Activated CD4-positive, alpha-beta T cell treated with anti-CD3 and anti-CD28 coated beads for 4 hours (primary cell): ENCODE measurements at regions not wholly inside any gene's neighbourhood (a gene's known extent, or its start where the extent isn't known, plus 50 kb on each side); places are given as distances from the start of the nearest gene placed in this dataset.

Experiments used
- DNase-seq, 2 donors: peaks; one replicate each; pipeline ENCODE4 v3.0.0-alpha.2; 2020

DNA sequence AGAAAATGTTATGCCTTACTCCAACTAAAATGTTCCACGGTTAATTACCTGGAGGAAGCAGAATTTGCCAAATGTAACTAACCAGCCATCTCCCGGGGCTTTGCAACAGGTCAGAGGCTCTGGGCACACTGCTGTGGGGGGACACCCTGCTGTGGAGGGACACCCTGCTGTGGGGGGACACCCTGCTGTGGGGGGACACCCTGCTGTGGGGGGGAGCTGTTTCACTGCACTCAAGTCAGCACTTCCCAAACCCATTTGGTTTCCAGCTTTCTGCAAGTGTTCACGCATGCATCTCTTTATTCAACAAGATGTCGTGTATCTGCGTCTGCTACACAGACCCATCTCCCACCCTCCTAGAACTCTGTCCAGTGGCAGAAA lies 239.5 kb downstream of the C16orf95 start:
- DNase-seq, result no peak

DNA sequence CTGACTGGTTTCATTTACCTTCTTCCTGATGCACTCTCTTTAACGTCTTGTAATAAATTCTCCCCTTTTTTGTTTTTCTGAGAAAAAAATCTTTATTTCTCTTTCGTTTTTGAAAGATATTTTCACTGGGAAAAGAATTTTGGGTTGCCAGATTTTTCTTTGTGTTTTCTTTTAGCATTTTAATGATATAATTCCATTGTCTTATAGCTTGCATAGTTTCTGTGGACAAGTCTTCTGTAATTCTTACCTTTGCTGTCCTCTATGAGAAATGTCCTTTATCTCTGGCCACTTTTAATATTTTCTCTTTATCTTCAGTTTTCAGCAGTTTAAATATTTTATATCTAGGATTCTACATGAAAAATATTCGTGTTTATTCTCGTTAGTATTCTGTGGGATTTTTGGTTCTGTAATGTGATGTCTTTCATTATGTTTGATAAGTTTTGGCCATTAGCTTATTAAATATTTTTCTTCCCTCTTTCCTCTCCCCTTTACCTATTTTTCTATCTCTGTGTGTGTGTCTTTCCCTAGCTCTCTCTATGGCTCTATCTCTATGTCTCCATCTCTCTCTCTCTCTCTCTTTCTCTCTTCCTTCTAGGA lies 236.5 kb downstream of the C16orf95 start:
- no peak for DNase-seq

DNA sequence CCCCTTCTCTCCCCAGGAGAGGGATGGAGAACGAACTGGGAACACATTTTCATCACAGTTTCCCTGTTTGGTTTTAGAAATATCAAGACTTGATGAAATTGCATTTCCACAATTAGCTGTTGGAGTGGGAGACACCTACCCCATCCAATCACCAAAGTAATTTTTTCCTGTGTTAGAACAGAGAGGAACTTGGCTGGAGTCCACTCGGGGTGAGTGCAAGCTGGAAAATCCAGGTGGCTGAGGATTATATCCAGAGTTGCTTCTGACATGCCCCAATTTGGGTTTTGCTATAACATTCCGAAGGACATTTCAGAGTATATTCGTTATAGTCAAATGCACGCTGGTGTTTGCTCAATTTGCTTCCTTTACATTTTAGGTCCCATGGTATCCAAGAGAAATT lies 231.8 kb downstream of the C16orf95 start:
- no peak for DNase-seq

DNA sequence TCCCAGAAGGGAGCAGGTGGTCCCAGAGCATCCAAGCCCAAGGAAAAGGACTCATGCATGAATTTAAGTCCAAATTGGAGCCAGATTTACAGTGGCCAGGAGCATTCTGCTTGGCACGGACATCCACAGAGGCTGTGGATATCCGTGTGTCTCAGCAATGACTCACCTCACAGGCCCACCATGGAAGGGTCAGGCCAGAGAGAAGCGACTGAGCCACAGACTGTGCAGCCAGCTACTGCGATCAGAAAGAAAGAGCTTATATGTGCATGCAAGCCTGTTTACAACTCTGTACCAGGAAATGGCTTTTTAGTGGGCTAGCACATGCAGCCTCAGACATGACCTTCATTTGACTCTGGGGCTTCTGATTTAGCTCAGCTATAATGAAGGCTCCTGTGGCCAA lies 231.0 kb downstream of the C16orf95 start:
- DNase-seq, result no peak

DNA sequence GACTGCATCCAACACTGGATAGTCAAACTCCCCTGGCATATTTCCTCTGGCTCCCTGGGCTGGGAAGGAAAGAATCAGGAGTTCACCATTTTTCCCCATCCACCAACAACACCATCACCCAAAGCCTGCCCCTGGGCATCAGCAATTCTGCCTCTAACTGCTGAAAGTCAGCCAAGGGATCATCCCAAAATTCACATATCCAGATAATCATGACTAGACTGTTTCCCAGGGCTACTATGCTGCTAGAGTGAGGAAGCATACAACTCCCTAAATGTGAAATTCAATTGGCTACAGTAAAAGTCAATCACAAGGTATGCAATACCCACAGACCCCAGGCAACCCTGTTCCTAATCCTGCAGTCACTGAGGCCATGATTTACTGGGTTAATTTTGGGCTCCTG lies 230.6 kb downstream of the C16orf95 start:
- no peak for DNase-seq

DNA sequence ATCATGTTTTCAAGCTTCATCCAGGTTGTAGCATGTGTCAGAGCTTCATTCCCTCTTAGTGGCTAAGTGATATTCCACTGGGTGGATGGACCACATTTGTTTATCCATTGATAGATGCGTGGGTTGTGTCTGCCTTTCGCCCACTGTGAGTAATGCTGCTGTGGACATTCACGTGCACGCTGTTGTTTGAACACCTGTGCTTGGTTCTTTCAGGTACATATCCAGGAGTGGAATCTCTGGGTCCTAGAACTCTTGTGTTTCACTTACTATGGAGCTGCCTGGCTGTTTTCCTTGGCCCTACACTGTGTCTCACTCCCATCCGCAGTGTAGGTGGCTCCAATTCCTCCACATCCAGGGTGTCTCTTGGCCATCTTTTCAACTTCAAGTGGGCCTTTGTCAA lies 224.2 kb downstream of the C16orf95 start:
- DNase-seq, result no peak

DNA sequence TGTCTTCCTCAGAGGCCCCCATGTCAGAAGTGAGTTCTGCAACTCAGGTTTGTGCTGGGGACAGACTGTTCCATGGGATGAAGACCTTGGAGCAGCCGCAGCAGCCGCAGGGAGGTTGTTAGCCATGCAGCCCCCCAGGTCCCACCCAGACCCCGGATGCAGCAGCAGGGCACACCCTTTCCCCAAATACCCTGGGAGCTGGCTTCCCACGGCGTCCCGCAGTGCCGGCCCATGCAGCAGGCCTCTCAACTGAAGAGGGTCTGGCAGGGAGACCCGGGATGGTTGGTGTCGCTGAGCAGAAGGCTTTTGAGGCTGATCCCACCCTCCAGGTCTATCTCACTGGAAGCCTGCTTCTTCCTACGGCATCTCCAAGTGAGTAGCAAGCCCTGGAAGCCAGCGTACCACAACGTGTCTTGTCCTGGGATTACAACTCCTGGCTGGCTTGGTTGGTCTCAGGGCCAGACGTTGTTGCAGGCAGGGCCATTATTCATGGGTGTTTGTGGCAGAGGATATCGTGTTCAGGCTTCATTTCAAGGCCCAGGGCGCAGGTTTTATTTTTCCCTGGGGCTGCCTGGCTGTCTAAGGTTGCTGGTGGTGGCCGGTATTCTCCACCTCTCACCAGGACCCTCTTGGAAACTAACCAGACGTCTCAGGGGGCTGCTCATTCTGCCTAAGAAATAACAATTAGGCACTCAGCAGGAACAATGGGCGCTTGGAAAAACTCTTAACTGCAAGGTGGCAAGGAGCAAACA lies 223.2 kb downstream of the C16orf95 start:
- DNase-seq, result no peak

DNA sequence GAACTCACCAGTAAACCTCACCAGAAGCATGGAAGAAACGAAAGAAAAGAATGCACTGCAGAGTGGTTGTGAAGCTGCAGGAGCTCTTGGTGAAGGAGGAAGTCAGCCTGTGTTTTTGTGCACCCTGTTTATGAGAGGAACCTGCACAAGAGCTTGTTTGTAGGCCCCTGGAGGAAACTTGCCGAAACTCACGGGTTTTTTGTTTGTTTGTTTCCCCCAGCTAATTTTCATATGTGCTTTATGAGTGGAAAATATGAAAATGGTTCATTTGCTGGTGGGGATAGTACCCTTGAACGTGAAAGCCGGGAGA lies 222.7 kb downstream of the C16orf95 start:
- DNase-seq, result no peak

DNA sequence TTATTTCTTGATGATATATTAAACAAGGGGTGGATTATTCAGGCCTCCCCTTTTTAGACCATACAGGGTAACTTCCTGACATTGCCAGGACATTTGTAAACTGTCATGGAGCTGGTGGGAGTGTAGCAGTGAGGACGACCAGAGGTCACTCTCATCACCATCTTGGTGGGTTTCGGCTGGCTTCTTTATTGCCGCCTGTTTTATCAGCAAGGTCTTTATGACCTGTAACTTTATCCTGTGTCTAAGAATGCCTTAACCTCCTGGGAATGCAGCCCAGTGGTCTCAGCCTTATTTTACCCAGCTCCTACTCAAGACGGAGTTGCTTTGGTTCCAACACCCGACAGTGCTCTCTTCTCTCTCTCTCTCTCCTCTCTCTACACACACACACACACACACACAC lies 221.9 kb downstream of the C16orf95 start:
- no peak for DNase-seq

DNA sequence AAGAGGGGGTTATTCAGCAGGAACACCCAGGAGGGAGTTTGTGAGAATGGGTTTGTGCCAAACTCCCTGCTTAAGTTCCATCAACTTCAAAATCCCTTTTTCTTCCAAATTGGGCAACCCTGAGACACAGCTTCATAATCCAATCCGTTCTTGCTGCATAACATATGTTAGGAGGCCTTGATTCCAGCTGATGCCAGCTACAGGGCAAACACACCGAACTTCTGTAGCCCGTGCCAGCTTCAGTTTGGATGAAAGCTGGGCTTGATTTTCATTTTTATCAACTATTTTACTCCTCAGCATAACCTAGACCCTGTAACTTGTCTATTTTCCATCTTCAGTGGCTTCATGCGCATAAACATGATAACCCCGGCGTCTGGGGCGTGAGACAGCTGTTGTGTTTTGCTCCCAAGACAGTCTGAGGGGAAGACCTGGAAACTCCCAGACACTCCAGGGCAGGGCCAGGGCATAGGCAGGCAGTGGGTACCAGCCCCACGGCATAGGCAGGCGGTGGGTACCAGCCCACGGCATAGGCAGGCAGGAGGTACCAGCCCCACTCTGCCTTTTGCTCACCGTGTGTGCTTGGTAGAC lies 220.4 kb downstream of the C16orf95 start:
- no peak for DNase-seq

DNA sequence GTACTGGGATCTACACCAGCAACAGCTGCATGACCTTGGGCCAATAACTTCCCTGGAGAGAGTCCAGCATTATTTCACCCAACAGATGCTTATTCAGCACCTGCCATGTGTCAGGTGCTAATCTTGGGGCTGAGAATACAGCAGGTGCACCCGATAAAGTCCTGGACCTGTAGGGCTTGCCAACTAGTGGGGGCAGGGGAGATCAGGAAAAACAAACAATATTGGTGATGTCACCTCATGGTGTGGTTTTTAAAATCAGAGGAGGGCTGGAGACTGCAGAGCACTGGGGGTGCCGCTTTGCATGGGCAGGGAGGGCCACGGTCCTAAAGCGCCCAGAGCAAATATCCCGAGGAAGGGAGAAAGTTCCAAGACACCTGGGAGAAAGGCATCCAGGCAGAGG lies 218.8 kb downstream of the C16orf95 start:
- DNase-seq, result no peak

DNA sequence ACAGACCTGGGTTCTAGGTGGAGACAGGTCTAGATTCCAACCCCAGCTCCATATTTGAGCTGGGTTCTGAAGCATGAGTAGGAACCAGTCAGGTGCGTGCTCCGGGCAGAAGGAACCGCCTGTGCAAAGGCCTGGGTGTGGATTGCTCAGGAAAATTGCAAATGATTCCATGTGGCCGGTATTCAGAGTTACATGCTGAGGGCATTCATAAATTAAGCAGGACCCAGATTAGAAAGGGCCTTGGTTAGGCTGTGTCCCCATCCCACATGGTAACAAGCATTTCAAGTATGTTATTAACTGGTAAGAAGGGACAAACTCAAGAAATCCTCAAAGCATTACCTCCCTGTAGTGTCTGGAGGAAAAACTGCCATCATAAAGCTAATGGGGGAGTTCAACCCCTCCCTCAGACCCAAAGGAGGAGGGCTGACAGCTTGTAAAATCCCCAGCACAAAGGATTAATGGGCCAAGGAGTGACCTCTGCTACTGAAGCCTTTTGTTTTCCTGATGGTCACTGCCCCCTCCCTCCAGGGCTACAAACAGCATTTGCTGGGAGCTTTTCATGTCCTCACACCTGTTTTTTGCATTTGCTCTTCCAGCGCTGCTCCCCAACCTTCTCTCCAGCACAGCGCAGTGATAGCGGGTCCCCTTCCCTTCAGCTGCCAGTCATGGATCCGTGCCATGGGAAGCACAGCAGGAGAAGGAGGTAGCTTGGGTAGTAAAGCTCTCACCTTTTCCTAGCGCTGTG lies 218.0 kb downstream of the C16orf95 start:
- no peak for DNase-seq

DNA sequence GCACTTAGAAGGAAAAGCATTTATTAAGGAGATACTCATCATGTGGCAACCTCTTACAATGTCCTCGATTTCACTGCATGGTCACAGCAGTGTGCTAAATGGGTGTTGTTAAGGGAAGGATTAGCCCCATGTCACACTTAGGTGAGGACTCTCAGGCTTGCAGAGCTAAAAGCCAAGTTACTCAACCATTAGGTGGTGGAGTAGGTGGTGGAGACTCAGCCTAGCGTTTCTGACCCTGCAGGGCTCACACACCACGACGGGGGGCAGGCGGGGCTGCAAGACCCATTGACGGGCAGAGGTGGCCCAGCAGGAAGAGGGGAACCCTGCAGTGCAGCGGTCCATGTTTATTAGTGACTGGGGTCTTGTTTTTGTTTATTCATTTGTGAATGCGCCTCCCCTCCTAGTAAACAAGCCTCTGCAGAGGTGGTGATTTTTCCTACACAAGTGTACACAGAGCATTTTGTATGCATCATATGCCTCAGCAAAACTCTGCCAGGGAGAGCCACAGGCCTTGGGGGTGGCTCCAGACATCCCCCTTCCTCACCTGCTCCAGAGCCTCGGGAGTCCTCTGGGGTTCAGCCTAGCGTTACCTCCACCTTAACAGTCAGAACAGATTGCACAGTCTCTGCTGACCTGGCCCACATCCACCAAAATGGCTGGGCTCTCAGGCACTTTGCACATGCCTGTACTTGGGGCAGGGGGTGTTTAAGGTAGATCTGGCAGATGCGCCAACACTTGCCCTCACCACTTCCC lies 216.7 kb downstream of the C16orf95 start:
- DNase-seq, result no peak

DNA sequence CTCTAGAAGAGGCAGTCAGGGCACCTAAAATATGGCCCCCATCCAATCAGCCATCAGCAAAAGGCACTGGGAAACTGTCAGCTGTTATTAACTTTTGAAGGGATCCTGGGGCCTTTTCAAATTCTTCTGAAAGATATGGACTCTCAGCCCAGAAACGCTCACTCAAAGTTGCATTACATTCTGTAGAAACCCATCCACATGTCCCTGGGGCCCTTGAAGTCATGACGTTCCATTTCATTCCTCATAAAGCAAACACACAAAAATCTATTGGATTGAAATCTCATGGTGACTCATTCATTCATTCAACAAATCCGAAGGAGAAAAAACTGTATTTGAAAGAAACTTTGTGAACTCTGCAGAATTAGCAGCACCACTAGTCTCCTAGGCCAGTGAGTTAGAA lies 215.3 kb downstream of the C16orf95 start:
- DNase-seq, result no peak

DNA sequence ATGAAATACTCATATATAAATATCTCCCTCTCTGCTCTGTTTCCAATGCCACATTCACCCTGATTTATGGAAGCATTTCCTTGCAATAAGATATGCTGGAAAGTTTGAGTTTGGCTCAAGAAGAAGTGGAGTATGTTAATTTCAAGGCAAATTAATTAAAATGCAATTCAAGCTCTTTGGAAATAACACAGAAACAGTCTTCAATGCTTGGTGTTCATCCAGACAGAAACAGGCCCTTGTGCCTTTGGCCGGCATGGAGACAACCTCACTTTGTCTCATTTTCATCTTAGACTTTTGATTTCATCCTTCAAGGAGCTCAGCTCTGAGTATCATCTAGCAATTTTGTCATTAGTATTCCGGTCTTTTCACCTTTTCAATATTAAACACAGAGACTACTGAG lies 210.0 kb downstream of the C16orf95 start:
- no peak for DNase-seq

DNA sequence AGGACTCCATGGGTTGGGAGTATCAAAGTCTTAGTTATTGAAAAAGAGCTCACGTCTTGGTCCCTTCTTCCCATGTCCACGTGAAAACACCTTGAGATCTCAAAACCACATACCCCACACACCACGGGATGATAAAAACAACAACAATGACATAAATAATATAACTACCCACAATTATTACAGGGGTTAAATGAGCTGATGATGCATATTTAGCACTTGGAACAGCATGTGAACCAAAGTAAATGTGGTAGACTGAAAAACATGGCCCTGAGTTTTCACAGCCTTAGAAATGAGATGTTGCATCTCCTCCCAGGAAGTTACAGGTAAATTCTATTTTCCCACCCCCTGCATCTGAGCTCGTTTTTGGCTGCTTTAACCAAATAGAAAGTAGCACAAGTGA lies 208.9 kb downstream of the C16orf95 start:
- DNase-seq, result no peak

DNA sequence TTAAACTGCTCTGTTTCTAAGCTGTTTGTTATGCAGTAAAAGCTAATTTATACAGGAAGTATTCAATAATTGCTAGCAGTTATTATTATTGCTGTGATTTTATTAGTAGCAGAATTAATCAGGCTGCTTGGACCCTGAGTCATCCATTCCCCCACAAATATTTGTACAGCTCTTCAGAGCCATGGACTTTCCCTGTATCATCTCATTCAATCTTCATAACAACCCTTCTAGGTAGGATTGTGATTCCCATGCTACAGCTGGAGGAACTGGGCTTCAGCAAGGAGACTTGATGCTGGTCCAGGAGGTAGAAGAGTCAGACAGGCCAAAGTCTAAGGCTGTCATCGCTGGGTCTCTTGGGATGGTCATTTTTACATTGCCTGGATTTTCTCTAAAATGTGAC lies 208.3 kb downstream of the C16orf95 start:
- DNase-seq, result no peak

DNA sequence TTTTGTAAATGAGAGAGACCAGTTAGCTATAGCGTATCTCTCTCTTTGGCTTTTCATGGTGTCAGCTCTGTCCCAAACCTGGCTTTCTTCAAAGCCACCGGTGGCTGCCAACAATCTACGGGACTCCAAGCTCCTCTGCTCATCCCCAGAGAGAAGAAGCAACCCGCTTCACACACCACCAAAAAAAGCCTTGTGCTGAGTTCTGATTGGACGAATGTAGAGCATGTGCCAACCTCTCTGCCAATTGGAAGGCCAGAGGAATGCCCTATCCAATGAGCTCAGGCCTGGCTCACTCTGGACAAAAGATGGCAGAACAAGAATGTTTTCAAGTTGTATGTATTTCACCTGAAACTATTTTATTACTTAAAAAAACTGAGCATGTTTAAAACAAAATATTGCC lies 202.4 kb downstream of the C16orf95 start:
- no peak for DNase-seq

DNA sequence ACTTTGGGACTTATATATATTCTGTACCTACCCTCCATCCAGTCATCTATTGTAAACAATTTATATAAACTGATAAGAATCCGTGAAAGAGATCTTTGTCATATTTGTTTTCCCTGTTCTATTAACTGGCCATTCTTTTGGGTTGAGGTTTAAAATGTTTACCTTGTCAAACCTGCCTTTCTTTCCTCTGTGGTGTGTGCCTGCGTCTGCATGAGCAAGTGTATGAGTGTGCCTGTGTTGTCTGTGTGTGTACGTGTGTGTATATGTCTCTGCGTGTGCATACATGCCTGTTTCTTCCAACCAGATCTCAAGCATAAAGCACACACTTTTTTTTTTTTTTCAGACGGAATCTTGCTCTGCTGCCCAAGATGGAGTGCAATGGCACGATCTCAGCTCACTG lies 201.5 kb downstream of the C16orf95 start:
- DNase-seq, result no peak

DNA sequence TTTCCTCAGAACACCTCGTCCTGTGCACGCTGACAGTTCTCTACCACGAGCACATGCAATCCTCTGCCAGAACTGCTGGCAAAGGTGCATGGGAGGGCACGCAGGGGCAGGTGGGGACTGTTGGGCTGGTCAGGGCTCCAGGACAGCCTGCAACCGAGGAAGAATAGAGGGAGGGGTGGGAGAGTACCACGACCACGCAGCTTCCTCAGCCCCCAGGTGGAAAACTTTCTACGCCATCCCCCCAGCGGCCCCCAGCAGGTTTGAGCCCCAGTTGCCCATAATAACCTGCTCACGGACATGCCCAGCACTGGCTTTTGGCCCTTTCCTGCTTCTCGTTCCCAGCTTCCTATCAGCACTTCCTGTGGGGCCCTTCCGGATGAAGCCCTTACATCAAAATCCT lies 199.3 kb downstream of the C16orf95 start:
- DNase-seq, result no peak

DNA sequence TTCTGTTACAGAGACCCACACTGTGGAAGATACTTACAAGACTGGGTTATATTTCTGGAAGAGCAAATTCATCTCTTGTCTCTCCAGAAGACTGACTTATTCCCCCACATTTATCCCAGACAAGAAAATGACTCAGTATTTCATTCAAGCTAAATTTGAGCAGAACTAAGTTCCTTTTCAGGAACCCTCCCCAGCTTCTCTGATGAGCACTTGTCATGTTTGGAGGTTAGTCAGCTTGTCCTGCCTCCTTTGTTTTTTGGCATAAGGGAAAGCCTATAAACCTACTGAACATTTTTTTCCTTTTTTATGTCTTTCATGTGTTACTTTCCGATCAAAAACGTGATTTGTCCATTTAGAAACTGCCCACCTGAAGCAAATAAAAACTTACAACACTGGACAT lies 198.0 kb downstream of the C16orf95 start:
- DNase-seq, result no peak

DNA sequence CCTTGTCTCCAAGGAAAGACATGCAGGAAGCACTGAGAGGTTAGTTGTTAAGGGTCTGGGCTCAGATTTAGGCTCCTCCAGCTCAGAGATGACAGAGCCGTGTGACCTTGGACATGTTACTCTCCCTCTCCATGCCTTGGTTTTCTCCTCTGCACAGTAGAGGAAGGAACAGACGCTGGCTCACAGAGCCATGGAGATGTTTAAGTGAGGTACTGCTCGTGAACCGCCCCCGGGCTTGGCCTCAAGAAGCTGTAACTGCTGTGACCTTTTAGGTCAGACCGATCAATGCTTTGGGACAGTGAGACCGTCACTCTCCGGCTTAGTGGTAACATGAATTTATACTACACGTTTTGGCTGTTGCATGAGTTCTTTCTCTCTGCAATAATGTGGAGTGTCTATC lies 197.4 kb downstream of the C16orf95 start:
- no peak for DNase-seq

DNA sequence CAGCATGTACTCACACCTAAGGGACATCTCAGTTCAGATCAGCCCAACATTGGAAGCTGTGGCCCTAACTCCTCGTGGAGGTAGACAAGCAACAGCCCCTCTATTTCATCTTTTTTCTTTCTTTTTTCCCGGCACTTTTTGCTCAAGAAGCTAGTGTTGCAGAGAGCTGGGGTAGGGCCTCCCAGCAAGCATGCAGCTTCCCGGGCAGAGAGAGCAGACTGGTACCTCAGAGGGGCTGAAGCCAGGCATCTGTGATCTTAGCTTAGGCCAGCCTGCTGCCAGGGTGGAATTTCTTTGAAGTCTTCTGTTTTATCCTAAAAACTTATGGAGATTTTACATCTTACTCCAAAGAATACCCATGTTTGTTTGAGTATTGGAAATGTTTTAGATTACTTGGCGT lies 195.4 kb downstream of the C16orf95 start:
- no peak for DNase-seq
